ENCODE measurements at regions not wholly inside any gene's neighbourhood (a gene's known extent, or its start where the extent isn't known, plus 50 kb on each side); places are given as distances from the start of the nearest gene placed in this dataset.
"Not testable (repeated sequence)": the region's sequence is repeated elsewhere in the genome, so short reads cannot be mapped to it uniquely, and the experiment has no call there.

DNA sequence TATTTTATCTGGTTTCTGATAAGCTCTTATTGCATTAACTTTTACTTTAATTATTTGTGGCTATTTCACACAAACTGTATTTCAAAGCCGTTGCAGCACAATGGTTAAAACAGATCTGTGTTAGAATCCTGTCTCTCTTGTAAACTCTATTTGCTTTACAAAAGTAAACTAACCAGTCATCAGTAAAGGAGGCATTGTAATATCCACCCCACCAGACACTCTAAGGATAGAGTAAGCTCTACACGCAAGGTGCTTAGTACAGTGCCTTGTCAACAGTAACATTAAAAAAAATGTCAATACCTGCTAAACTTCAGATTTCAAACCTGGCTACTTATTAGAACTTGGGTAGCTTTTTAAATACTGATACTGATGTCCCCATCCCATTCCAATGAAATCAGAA is 228.4 kb downstream of the RCHY1 start:
- no peak for DNase-seq

DNA sequence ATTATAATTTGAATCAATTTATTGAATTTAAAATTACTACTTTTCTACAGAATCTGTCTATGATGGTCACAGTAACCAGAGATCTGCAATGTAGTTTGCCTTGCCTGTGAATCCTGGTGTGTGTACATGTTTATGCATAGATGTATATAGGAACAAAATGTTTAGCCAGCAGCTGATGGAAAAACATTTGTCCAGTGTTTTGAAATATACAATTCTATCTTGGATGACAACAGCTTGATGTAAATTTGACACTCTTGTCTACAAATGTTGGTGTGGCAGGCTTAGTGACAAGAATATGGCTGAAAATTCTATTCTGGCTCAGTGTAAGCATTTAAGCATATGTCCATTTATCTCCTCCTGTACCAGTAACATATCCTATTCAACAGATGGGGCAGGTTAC is 229.4 kb downstream of the RCHY1 start:
- DNase-seq = no peak

DNA sequence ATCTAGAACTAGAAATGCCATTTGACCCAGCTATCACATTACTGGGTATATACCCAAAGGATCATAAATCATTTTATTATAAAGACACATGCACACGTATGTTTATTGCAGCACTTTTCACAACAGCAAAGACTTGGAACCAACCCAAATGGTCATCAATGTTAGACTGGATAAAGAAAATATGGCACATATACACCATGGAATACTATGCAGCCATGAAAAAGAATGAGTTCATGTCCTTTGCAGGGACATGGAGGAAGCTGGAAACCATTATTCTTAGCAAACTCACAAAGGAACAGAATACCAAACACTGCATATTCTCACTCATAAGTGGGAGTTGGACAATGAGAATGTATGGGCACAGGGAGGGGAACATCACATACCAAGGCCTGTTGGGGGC is 233.7 kb downstream of the RCHY1 start:
- not testable (repeated sequence) for DNase-seq

DNA sequence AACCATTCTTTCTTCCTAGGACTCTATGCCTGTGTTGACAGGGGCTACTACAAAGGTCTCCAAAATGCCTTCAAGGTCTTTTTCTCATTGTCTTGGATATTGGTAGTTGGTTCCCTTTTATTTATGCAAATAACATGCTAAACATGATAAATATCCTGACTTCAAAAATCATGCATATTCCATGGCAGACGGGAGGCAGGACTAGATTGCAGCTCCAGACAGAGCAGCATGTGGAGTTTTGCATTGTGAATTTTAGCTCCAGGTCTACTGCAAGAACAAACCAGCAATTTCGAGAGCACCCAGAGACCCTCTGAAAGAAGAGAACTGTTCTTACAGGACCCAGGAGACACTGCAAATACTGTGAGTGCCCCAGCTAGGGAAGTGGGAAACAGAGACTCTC is 254.9 kb downstream of the RCHY1 start:
- DNase-seq = no peak

DNA sequence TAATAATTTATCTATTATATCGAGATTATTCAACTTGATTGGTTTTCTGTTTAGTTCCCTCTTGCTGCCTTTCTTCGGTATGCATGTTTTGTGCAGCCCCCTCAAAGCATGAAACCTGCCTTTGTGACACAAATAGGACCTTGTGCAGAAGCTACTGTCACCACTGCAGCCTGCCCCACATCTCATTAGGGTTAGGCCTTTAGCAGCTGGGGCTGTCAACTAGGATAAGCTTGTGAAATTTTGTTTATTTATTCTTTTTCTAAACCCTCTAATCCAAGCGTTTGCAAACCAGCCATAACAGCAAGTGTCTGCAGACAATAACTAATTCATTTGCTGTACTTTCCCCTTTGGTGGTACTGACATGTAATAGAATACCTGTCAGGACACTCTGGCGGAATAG is 258.9 kb downstream of the RCHY1 start:
- DNase-seq = no peak

DNA sequence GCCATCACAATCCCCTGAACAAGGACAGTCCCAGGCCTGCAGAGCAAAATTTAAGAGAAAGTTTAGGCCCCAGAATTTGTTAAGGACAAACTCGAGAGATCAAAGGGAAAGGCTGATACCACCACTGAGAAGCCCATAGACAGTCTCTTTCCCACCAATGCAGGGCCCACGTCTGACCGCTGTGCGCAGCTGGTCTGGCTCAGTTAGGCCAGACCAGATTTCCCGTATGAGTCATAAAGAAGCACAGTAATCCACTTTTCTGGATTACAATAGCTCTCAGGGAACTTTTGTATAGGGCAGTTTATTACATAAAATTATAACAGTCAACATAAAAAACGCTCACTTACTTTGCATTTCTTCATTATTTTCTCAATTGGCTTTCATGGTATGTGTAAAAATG is 259.5 kb downstream of the RCHY1 start:
- DNase-seq = no peak

DNA sequence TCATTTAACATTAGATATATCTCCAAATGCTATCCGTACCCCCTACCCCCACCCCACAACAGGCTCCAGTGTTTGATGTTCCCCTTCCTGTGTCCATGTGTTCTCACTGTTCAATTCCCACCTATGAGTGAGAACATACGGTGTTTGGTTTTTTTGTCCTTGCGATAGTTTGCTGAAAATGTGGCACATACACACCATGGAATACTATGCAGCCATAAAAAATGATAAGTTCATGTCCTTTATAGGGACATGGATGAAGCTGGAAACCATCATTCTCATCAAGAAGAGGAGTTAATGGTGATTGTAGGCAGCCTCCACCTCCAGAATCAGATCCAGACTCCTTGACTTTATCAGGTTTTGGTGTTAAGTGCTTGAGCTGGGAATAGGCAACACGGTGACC is 261.1 kb downstream of the RCHY1 start:
- not testable (repeated sequence) for DNase-seq

DNA sequence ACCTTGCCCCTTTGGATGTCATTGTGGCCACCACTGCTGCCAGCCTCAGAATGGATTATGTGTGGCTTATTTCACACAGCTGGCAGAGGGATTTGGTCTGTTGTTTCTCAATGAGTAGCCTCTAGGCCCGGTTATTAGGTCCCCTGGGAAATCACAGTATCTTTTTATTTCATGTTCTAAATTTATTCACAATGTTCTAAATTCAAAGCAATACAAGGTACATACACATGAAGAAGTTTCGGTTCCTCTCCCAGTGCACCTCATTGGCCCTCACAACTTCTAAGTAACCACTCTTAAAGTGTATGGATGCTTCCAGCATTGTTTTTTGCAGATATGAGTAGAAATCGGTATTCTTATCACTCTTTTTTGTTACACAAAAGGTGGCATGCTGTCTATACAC is 262.7 kb downstream of the RCHY1 start:
- DNase-seq = no peak

DNA sequence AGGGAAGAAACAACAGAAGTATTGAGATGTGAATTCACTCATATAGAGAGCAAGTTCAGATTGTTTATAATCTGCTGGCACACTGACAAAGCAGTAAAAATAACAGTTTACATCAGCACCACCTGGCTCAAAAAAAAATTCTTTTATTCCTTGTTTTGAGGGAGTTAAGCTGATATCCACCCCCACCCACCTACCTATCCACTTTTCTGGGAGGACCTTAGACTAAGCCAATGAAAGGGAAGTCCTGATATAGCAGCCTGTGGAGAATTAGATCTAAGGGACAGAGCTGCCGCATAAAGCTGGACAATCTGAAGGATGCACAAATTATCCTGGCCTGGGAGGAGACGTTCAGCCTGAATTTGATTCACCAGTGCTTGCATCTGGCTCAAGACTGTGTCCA is 264.5 kb downstream of the RCHY1 start:
- DNase-seq = no peak

DNA sequence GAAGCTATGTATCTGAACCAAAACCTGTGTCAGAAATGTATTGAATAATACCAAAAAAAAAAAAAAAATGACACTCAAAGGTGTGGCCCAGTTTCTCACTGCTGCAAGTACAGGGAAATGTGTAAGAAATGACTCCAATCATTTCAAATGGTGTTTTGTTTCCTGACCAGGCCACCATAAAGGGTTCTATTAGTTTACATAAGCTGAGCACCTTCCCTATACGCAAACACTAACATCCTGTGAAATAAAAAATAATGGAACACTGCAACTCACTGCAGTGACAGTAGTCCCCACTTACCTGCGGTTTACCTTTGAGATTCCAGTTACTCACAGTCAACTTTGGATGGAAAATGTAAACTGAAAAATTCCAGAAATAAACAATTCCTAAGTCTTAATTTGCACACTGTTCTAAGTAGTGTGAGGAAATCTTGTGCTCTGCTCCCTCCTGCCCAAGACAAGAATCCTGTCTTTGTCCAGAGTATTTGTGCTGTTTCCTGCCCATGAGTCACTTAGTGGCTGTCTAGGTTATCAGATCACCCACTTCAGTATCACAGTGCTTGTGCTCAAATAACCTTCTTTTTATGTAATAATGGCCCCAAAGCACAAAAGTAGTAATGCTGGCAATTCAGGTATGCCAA is 265.3 kb downstream of the RCHY1 start:
- DNase-seq = no peak

DNA sequence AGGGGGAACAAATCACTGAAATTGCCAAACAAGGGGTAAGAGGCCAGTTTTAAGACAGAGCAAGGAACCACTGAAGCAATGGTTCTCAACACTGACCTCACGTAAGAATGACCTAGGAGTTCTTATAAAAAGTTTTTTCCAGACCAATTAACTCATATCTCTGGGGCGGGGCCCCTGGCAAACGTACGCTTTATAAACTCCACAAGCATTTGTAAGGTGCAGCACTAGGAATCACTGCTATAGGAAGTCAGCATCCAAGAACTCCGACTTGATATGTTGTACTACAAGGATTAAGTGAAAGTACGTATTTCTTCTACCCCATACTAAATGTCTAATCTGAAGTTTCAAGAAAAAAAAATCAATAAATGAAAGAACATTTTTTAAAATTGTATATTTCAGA is 269.9 kb downstream of the RCHY1 start:
- no peak for DNase-seq

DNA sequence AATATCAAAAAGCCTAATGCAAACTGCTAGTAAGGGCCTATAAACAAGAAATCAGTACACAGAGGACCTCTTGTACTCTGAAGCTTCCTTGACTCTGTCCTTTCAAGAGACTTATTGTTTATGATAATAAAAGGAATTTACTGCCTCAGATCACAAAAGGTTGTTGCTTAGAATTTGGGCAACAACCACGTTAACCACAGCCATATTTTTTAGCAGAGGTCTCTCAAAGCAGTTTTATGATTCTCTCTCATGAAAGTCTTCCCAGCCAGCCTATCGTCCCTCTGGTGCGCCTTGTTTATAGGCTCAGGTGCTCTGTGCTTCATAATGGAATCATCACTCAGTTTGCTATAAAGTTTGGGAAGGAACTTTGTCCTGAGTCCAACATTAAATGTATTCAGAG is 270.6 kb downstream of the RCHY1 start:
- no peak for DNase-seq

DNA sequence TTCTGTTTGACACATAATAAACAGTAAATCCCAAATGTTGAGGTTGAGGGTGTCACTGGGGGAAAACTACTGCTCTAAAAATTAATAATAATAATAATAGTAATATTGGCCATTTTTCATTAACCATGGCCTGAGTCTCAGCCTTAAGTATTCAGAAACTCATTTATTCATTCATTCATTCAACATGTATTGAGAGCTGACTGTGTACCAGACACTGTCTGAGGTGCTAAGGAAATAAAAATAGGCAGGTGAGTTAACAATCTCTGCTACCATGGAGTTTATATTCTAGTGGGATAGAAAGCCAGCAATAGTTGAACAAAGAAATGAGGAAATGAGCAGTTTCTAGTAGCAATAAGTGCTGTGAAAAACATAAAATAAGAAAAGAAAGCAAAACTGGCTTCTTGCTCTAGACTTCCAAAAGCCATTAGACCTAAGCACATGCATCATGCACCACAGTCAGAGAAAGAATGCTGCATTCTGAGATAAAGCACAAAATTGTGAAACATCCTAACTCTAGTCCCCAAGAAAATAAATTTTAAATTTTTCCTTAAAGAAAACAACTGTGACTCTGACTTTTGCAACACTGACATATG is 278.7 kb downstream of the RCHY1 start:
- no peak for DNase-seq

DNA sequence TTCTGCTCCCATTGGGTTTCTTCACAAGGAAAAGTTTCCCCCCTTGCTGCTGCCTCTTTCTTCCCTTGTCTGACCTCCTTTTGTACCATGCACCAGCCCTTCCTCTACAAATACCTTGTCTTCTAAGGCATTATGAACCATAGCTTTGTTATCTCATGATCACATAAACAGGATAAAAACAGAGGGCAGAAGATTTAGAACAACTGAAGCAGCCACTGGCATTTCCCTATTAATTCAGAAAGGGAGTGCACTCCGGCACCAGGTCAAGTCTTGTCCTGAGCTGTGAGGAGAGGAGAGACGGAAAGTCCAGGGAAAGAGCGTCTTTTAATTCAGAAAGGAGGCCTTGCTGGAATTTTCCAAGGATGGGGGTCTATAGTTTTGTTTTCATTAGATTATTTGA is 281.7 kb downstream of the RCHY1 start:
- DNase-seq = no peak

DNA sequence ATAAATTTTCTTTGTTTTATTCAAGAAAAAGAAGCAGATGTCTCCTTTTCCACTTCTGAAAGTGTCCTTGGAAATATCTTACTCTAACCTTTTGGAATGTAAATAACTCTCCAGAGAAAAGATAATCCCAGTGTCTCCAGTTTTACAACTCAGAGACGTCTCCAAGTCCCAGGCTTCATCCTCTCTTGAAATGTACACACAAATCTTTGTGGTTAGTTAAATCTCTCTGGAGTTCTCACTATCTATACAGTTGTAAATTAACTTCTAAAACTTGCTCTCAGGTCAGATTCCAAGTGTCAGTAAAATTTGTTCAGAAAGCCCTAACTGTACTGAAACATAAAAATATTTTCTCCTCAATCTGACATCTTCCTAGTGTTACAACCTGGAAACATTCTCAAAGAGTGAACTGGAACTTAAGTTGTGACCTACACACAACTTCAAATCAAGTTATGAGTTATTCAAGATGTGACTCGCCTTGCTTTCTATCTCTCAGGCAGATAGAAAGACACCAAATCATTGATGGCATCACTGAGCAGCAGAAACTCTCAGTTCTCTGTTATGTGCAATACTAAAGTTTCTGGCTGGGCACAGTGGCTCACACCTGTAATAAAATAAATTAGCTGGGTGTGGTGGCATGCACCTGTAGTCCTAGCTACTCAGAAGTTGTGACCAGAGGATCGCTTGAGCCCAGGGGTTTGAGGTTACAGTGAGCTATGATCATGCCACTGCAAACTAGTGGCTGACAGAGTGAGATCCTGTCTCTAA is 284.2 kb downstream of the RCHY1 start:
- DNase-seq = no peak

DNA sequence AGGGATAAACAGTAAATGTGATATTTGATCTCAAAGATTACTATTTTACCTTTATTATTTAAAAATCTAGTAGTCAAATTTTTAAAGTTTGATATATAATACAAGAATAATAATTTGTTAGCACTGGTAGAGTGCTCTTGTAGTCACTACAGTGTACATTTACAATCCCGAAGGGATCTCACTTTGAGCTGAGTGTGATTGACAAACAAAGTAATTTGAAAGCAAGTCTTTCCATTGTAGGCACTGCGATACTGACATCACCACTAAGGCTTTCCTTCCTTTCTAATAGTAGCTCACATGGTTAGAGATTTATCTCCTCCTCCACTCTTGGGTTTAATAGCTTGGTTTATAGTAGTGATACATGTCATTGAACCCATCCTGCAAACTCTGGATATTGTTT is 280.6 kb downstream of the PARM1 start:
- DNase-seq = no peak

DNA sequence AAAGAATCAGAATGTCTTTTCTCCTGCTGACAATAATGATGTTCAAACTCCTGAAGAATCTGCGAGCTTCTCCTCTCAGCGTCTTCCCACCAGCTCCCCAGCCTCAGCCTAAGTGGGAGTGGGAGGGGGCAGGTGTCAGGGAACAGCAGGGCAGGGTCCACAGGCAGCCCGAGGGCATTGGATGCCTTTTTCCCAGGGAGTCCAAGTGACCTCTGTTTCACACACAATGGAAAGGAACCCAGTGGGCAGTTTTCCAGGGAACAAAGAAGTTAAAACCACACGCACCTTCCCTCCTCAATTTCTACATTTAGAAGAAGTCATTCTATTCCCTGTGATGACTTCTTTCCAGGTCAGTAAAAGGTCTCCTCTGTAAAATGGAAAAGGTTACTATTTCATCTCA is 278.5 kb downstream of the PARM1 start:
- DNase-seq = no peak

DNA sequence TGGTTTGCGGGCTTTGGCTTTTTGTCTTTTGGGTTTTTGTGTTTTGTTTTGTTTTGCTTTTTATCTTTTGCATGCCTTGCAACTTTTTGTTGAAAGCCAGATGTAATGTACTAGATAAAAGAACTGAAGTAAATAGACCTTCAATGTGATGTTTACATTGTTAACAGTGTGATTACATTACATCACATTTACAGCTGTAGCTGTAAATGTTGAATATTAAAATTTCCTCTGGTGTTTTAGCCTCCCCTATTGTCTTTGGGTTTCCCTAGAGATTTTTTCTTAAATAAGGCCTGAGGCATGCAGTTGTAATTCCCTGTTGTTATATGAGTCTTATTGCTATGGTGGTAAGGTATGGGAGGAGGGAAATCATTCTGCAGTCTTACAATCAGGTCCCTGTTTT is 275.0 kb downstream of the PARM1 start:
- no peak for DNase-seq

DNA sequence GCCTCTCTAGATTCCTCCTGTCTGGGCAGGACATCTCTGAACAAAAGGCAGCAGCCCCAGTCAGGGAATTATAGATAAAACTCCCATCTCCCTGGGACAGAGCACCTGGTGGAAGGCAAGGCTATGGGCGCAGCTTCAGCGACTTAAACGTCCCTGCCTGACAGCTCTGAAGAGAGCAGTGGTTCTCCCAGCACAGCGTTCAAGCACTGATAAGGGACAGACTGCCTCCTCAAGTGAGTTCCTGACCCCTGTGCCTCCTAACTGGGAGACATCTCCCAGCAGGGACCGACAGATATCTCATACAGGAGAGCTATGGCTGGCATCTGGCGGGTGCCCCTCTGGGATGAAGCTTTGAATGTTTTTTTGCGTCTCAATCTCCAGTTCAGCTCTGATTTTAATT is 262.2 kb downstream of the PARM1 start:
- no peak for DNase-seq

DNA sequence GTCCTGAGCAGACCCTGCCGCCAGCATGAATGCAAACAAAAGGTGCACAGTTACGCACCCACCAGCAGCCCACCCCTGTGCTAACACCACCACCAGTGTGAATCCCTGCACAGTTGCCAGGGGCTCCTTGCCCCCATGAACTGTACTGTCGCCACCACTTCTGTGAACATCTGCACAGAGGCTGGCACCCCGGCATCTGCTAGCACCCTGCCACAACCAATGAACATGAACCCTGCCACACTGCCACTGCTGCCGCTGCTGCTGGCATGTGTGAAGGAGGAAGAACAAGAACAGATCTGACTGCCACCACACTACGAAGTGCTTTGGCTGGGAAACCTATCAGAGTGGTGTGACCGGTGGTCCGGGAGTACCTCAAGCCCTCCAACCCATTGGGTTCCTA is 261.3 kb downstream of the PARM1 start:
- no peak for DNase-seq

DNA sequence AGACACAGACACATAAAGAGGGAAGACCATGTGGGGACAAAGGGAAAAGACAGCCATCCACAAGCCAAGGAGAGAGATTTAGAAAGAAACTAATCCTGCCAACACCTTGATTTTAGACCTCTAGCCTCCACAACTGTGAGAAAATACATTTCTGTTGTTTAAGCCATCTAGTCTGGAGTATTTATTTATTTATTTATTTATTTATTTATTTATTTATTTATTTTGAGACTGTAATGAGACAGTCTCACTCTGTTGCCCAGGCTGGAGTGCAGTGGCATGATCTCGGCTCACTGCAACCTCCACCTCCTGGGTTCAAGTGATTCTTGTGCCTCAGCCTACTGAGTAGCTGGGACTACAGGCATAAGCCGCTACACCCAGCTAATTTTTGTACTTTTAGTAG is 259.3 kb downstream of the PARM1 start:
- not testable (repeated sequence) for DNase-seq

DNA sequence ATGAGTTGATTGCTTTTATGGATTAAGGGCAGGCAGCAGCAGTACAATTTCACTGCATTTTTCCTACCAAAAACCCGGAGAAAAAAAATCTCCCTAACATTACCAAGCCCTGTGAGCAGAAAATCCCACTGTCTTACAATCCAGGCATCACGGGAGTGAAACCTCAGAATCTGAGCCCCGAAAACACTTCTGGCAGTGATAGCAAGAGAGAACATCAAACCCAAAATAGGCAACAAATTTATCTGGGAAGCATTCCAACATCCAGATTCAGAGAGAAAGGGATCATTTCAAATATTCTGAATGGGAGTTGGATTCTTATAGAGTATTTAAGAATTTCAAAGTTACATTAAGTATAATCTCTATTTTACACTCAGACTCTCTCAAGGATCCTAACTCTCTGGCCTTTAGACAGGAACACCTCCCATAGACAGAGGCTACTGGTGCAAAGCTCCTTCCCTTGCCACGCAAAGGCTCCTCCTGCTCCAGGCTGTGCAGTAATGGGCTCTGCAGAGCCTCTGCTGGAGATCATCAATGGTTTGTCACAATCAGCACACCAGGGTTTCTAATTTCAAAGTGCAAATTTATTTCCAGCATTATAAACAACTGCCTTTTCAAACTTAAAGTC is 256.9 kb downstream of the PARM1 start:
- DNase-seq = no peak

DNA sequence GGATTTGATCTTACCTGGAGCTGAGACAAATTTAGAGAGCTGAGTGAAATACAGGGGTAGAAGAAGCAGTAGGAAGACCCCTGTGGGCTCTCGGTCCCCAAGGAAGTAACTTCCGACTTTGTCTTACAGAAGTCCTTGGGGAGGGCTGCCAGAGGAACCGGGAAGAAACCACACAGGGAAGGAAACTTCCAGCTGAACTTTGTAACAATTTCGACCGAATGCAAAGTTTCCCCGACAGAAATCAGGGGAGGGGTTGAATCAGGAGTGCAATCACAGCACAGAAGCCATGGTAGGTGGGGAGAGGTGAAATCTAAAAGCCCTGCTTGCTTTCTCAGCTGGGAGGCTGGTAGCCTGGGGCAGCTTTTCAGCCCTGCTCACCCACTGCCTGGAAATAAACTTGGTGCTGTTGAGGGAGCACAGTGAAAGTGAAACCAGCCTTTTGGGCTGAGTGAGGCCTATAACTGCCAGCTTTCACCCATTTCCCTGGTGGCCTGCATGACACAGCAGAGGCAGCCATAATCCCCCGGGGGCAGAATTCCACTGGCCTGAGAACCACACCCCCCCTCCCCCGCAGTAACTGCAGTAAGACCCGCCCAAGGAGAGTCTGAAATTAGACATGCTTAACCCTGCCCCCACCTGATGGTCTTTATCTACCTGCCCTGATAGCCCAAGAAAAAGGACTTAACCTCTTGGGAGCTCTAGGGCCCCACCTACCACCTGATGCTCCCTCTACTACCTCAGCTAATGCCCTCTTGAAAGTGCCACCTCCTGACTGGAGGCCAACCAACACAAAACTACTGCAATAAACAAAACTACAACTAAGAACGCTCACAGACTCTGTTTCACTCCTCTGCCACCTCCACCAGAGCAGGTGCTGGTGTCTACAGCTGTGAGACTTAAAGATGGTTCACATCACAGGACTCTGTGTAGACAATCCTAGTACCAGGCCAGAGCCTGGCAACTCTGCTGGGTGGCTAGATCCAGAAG is 248.2 kb downstream of the PARM1 start:
- DNase-seq = no peak

All from NCI-H1105 (cell line).